Globus pallidus (tissue), 1 donor: ENCODE measurements at regions not wholly inside any gene's neighbourhood (a gene's known extent, or its start where the extent isn't known, plus 50 kb on each side); places are given as distances from the start of the nearest gene placed in this dataset.

Source experiments
- DNase-seq: peaks from one replicate; pipeline ENCODE4 v3.0.0-alpha.2; 2015; ENCODE audit warnings: low spot score

DNA sequence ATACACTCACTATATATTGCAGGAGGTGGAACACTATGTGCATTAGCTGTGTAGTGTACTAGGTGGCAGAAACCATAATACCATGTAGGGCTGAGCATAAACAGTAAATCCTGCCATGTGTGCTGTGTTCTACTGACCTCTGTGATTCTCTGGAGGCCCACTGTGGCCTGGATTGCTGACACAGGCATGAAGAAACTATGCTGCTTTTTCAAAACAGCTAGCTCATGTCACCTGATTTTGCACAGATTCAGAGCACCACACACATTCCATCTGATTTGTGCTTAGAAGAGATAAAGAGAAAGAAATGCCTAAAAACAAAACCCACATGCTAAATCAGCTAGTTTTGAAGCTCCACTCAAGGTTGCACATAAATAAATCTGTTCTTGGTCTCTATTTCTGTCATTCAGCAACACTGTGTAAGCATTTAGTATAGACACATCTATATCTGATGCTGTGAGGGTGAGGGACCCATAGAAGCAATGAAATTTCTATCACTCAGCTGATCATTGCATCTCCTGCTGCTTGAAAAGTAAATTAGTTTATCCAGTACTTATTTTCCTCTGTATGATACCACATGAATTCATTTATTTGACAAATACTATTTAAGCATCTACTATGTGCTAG is 1007.7 kb upstream of the SEMA6D start:
- no peak for DNase-seq

DNA sequence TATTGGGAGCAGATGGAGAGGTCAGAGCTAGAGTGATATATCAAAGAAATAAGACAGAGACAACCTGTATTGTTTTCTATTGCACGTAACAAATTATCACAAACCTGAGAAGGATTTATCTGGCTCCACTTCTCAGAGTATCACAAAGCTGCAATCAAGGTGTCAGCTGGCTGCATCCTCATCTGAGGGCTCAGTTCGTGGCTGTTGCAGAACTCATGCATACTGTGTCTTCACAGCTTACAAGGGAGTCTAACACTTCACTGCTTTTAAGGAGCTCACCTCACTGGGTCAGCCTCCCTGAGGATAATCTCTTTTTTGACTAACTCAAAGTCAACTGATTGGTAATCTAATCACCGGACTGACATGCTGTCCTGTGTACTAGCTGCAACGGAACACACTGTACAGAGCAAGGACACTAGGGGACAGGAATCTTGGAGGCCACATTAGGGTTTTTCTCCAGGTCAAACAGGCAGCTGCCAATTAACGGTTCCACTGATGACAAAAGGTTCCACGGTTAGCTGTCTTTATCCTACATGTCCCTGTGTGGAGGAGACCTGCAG is 1006.8 kb upstream of the SEMA6D start:
- DNase-seq, result no peak

DNA sequence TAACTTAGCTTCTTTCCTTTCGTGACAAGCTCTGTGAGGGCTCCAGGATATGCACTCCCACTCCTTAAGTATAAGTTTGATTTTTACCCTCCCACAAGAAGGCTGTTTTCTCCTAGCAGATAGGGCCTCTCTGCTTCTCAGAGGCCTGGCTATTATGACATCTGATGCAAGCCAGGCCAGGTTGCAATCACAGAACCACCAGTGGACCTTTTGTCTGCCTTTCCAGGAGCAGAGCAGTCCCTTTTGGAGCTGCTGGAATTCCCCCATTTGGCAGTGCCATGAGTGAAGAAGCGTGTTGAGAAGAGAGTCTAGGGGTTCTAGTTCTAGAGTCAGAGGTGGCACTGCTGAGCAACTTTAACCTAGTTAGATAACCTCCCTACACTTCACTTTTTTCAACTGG is 1004.3 kb upstream of the SEMA6D start:
- DNase-seq, result no peak

DNA sequence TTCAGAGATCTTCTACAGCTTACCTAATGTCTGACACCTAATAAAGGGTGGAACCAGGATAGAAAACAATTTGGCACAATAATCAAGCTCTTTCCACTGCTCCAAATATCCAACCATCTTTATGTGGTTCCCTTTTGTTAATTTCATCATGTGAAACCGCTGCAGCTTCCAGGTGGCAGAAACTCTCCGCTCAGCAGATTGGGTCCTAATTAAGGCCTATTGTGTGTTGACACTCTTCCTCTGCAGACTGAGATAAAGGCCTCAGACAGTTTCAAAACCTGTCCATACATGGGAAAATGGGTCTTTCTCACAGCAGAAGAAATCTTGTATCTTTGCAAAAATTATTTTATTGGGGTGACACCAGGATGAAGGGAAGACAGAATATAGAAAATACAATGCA is 1002.4 kb upstream of the SEMA6D start:
- DNase-seq, result no peak

DNA sequence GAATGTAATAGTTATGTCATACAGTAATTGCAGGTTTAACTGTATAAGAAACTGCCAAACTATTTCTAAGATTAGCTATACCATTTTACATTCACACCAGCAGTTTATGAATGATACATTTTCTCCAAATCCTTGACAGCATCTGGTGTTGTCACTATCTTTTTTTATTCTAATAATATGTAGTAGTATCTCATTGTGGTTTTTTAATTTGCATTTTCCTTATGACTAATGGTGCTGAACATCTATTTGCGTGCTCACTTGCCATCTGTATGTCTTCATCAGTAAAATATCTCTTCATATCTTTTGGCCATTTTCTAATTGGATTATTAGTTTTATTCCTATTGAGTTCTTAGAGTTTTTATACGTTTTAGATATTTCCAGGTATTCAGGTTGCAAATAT is 994.0 kb upstream of the SEMA6D start:
- no peak for DNase-seq

DNA sequence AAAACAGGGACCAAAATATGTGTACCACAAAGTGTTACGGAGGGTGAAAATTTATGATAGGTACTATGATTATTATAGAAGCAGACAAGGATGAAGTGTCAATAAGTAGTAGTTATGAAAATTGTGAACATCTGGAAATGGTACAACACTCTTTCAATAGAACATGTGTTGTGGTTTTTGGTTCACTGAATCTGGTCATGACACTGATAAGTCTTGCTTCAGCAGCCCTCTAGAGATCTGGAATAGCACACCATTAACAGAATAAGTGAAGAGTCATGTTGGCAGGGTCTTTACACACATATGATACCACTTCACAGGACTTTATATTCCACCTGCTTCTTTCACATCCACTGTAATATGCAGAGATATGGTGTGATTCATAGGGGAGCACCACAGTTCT is 985.2 kb upstream of the SEMA6D start:
- DNase-seq, result no peak

DNA sequence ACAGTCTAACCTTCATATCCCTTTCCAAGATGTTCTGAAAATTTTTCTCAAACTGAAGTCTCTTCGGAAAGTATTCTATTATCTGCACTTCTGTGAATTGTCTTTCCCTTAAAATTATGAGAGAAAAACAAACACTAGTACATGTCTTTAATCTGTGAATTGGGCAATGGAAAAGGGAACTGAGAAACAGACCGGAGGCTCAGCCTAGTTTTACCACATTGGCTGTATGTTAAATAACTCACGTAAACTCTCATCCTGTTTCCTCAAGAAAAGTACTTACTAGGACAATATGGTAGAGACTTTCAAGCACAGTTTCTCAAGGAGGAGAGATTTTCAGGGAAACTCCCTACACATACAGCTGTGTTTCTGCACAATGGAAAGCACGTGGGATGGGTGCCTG is 982.2 kb upstream of the SEMA6D start:
- no peak for DNase-seq

DNA sequence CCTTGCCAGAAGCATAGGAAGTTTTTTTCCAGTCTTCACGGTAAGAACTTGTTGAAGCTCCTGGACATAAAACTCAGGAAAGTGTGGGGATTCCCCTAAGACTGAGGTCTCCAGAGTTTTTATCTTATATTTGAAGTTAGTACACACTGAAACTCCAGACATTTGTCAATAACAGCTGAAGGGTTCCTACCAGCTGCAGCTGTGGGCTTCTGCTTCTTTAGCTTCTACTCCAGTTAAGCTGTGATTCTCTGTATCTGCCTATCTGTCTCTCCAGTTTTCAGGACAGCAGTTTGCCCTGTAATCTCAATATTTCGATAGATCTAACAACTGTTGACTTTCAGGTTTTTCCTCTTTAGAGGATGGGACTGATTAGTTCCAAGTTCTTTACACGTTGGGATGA is 966.0 kb upstream of the SEMA6D start:
- DNase-seq, result no peak

DNA sequence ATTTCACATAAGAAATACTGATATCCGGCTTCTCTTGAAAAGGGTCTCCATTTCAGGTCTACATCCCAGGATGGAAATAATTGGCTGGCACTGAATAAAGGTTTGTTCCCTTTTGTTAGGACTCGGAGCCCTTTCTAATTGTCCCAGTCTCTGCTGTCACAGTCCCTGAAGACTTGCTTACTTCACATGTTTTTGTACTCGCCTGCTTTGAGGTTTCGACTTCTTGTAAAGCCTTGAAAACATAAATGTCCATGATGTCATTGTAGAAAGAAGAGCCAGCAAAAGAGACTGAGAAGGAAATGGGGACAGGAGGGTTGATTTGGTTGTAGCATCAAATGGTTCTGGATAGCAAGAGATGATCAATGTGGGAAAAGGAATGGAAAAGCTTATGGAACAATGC is 963.4 kb upstream of the SEMA6D start:
- no peak for DNase-seq

DNA sequence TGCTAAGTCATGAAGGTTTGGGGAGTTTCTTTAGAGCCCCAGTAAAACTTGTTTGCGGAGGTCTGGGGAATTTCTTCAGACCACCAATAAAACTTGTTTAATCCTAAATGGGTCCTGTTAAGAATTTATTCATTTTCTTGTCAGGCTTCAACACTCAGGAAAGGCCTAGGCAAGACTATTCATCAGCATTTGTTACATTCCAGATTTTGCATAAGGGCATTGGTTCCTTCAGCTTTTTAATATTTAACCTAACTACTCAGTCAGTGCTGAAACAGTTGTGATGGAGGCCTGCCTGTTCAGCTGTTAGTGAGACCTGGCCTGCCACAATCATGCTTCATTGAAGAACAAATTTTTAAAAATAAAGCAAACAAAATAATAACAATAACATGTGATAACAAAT is 954.2 kb upstream of the SEMA6D start:
- no peak for DNase-seq

DNA sequence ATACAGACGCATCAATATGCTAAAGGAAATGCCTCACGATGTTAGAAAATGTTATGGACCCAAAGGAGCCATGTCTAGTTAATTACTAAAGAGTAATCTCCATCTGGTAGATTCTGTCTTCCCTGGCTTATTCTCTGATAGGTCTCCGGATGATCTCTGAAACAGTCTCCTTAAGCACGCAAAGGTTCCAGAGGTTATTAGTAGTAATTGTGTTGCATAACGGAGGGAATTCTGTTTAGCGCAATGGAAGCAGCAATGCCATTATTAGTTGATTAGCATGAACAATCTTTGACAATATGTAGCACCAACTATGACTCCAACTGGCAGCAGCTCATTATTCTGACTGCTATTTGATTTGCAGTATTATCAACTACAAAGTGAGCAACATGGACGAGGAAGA is 952.5 kb upstream of the SEMA6D start:
- DNase-seq, result no peak

DNA sequence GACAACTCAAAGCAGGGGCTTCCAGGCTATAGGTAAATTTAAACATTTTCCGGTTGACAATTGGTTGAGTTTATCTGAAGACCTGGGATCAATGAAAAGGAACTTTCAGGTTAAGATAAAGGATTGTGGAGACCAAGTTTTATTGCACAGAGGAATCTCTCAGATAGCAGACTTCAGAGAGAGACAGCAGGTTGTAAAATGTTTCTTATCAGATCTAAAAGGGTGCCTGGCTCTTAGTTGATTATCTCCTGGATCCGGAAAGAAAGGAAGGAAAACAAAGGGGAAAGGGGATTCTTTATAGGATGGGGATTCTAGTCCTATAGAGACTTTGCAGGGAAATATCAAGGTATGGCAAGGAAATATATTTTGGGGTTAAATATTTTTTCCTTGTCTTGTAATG is 951.3 kb upstream of the SEMA6D start:
- DNase-seq, result no peak

DNA sequence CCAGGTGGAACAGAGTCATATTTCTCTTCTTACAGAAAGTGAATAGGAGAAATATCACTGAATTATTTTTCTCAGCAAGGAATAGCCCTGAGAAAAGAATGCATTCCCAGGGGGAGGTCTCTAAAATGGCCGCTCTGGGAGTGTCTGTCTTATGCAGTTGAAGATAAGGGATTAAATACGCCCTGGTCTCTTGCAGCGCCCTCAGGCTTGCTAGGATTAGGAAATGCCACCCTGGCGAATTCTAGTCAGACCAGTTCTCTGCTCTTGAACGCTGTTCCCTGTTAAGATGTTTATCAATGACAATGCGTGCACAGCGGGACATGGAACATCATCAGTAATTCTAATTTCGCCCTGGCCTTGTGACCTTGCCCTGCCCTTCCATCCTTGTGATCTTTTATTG is 949.0 kb upstream of the SEMA6D start:
- no peak for DNase-seq

DNA sequence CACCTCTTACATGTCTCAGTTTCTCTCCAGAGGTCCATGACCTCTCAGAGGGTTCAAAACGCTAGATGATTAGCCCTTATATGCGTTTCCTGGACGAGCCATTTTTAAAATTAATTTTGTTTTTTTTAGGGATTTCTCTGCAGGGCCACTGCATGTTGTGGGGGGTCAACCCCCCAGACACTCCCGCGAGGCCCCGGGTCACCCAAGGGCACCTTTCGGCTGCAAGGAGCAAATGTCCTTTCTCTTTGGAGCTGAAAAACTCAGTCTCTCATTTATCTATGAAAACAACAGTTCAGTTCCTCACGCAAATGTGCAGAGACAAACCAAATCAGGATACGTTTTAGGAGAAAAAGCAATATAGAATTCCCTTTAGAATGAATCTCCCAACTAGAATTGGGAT is 944.3 kb upstream of the SEMA6D start:
- DNase-seq, result no peak

DNA sequence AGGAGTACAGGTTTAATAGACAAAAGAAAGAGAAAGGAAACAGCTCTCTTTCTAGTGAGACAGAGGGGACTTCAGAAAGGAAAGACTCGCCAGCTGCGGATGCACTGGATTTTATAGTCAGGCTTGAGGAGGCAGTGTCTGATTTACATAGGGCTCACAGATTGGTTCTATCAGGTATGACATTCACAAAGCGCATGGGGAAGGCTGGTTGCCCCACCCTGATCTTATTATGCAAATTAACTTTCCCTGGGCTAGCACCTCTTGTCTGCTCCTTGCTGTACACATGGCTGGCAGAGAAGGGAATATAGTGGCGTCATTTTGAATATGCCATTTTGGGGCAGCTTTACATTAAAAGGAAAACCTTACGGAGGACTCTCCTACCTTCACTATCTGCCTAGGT is 938.4 kb upstream of the SEMA6D start:
- DNase-seq, result no peak

DNA sequence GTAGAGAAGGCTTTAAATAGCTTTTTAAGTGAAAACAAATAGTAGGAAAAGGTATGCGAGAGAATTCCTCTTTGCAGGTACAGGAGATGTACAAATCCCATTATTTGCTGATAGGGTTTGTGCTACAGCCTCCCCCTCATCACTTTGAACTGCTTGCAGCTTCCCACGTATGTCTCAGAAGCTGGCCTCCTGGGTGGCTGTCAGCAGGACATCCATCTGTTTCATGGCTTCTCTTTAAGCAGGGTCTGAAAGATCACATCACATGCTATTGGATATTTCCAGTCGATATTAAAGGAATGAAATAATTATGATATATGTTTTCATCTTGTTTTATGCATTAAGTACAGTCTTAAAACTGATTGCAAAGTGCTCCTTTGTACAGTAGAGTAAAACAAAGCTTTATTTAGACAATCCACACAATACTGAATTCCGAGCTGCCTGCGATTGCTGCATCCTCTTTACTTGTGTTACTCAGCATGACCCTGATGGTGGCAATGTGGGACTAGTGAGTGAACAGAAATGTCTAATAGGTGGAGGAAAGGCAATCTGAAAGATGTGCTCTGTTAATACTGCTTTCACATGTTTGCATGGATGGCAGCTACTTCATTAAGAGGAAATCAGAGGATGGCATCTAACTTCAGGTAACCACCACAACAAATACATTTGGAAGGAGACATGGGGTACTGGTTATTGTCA is 930.6 kb upstream of the SEMA6D start:
- DNase-seq, result no peak

DNA sequence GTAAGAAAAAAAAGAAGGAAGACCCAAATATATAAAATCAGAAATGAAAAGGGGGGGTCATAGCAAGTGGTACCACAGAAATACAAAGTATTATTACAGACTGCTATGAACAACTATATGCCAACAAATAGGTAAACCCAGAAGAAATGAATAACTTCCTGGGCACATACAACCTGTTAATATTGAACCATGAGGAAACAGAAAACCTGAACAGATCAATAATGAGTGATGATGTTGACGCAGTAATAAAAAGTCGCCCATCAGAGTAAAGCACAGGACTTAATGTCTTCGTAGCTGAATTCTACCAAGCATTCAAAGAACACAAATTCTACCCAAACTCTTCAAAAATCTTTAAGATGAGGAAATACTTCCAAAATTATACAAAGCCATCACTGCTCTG is 921.6 kb upstream of the SEMA6D start:
- no peak for DNase-seq

DNA sequence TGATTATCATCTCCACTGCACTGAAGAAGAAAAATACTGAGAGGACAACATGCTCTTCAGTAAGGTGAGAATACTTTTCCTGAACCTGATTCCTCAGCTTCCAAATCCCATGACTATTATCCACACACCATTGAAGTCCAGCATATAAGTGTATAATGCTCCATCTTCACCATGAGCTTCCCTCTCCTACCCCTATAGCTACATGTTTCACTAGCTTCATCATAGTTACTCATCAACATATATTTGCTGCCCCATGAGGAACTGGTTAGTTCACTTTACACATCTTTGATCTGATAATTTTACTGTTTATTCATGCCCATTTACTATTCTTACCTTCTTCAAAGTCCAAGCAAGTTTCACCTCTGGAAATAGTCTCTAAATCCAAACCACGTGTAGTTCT is 908.5 kb upstream of the SEMA6D start:
- DNase-seq, result no peak

DNA sequence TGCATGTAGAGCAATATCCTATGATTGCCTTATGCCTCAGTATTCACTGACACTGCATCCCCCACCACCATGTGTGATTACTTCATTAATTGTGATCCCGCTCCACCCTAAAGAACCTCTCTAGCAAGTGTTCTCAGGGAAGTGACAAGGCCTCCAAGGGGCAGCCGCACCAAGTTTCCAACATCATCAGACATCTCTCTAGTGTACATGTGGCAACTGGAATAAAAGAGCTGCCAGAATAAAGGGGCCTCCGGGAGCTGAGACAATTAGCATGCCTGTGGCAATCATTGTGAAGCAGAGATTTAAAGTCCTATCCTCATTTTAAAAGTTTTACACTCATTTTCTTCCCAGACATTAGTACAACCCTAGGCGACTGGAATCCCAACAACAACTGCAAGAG is 902.1 kb upstream of the SEMA6D start:
- DNase-seq, result no peak

DNA sequence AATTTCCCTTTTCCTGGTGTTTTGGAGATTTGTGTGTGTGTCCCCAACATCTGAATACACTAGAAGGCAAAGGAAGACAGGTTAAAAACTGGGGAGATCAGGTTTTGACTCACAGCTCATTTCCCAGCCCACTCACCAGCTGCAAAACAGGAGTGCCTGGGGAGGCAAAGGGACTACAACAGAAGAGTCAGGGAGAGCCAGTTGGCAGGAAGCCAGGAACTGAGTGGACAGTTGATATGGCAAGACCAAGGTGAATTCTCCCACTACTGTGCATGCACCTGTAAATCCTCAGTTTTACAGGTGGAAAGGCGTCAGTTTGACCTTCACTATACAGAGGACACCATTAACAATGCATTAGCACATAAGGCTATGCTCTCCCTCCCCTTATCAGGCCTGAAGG is 901.5 kb upstream of the SEMA6D start:
- no peak for DNase-seq

DNA sequence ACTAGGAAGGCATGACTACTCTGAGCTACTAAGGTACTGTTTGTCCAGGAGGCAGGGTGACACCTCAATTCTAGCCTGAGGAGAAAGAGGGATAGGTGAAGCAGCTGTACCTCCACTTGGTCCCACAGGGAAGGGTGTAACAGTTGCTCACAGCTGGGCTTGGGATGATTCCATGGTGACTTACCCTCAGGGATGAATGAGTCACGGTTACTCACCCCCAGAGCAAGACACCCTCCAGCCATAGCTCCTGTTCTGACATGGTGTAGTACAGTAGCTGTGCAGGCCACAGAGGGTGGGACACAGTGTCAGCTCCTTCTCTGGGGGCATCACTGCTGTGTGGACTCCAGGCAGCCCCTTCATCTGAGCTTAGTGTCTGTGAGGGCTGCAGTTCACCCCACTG is 868.6 kb upstream of the SEMA6D start:
- DNase-seq, result no peak

DNA sequence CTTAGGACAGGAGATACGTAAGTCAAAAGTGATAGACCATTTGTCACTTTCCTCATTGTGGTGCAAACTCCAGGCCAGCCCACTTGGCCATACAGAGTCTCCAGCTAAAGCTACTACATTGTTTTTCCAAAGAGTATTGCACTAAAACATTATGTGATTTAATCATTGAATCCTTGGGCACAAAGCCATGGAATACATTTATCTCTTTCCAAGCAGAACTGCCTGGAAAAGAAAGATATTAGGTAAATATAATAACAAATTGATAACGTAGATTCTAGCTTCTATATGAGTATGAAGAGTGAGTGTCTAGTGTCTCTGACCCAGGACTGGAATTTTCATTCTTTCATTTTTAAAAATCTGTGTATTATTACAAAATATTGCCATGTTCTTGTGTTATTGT is 863.7 kb upstream of the SEMA6D start:
- no peak for DNase-seq

DNA sequence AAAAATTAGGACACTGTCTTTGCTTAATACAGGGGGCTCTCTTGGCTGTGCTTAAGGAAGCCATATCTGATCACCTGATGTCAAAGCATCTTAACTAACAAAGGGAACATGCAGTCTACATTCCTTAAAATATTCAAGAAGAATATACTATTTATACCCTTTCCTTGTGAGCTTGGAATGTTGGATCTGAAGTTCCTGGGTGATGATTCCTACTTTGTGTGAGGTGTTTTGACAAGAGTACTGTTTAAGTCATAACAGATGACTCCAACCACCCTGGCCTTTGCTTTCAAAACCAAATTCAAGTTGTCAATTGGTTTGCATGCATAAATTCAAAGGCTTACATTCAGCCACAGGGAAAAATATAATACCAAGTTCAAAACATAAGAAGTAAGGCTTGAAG is 862.7 kb upstream of the SEMA6D start:
- no peak for DNase-seq

DNA sequence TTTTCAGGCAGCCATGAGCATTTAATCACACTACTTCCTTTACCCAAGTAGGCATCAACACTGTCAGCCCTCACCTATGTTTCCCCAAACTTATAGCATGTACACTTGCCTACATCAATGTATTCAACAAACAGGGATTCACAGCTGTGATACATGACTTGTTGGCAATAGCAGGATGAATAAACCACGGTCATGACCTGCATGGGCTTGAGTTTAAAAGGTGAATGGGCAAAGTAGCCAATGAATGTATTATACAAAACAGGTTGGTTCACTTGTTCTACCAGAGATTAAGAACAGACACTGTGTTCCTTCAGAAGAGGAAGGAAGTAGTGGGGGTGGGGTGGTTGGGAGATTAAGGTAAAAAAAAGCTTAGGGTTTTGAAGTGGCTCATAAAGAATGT is 861.9 kb upstream of the SEMA6D start:
- no peak for DNase-seq
